G401 (cell line): ENCODE measurements at regions not wholly inside any gene's neighbourhood (a gene's known extent, or its start where the extent isn't known, plus 50 kb on each side); places are given as distances from the start of the nearest gene placed in this dataset.
A peak's percentile ranks its signal among the peaks of the same experiment; 100 is the strongest.

Experiments
- DNase-seq: peaks from one replicate; pipeline ENCODE4 v3.0.0-alpha.2; 2015; ENCODE audit warnings: low spot score
- in situ Hi-C: cut with HindIII; loops from 2 replicates; pipeline ENCODE4 v1.10.0; 2016; ENCODE audit warnings: low sequenced_read_pairs, mixed read lengths

GRCh38 chr4:147050356-147050765 is 104.7 kb upstream of the TTC29 start:
- DNase-seq: no peak
- in situ Hi-C loops: no loop called here

- in situ Hi-C loops: no loop called here
- DNase-seq: no peak
Observed at GRCh38 chr4:147052361-147052760, 106.7 kb upstream of the TTC29 start.

GRCh38 chr4:147054228-147054872 is 108.7 kb upstream of the TTC29 start:
- in situ Hi-C loops: no loop called here
- DNase-seq: no peak

- in situ Hi-C loops: no loop called here
- DNase-seq: no peak
Observed at GRCh38 chr4:147056940-147057610, 111.4 kb upstream of the TTC29 start.

GRCh38 chr4:147057611-147058190 is 112.0 kb upstream of the TTC29 start:
- DNase-seq: no peak
- in situ Hi-C loops: no loop called here

- no peak for DNase-seq
- in situ Hi-C loops: no loop called here
Observed at GRCh38 chr4:147059064-147059731, 113.5 kb upstream of the TTC29 start.

- DNase-seq: peak; percentile 23
- in situ Hi-C loops: no loop called here
Observed at GRCh38 chr4:147060151-147060931, 114.7 kb upstream of the TTC29 start.

- DNase-seq: no peak
- in situ Hi-C loops: no loop called here
Observed at GRCh38 chr4:147064856-147065255, 119.2 kb upstream of the TTC29 start.

GRCh38 chr4:147068564-147068963 is 122.9 kb upstream of the TTC29 start:
- DNase-seq: no peak
- in situ Hi-C loops: no loop called here

GRCh38 chr4:147071209-147071740 is 125.6 kb upstream of the TTC29 start:
- in situ Hi-C loops: no loop called here
- no peak for DNase-seq

GRCh38 chr4:147076179-147076578 is 130.5 kb upstream of the TTC29 start:
- in situ Hi-C loops: no loop called here
- no peak for DNase-seq

GRCh38 chr4:147076728-147077127 is 131.1 kb upstream of the TTC29 start:
- DNase-seq: no peak
- in situ Hi-C loops: no loop called here

- in situ Hi-C loops: no loop called here
- DNase-seq: no peak
Observed at GRCh38 chr4:147078362-147078761, 132.7 kb upstream of the TTC29 start.

GRCh38 chr4:147078875-147079658 is 133.4 kb upstream of the TTC29 start:
- in situ Hi-C loops: no loop called here
- peak; percentile 37 for DNase-seq

- no peak for DNase-seq
- in situ Hi-C loops: no loop called here
Observed at GRCh38 chr4:147084861-147085260, 139.2 kb upstream of the TTC29 start.

GRCh38 chr4:147085781-147086180 is 140.1 kb upstream of the TTC29 start:
- in situ Hi-C loops: no loop called here
- DNase-seq: no peak

GRCh38 chr4:147088146-147088545 is 142.5 kb upstream of the TTC29 start:
- in situ Hi-C loops: no loop called here
- no peak for DNase-seq

- in situ Hi-C loops: no loop called here
- no peak for DNase-seq
Observed at GRCh38 chr4:147090486-147090885, 144.8 kb upstream of the TTC29 start.

- DNase-seq: no peak
- in situ Hi-C loops: no loop called here
Observed at GRCh38 chr4:147093206-147093605, 147.5 kb upstream of the TTC29 start.
